ENCODE measurements at regions not wholly inside any gene's neighbourhood (a gene's known extent, or its start where the extent isn't known, plus 50 kb on each side); places are given as distances from the start of the nearest gene placed in this dataset.

GRCh38 chr15:37814847-37815515 is 119.5 kb upstream of the TMCO5A start:
- Histone ChIP-seq H3K4me1 (ENCODE audit: insufficient read depth, low read length) (no peaks in the 10 kb centered on the region), H2AFZ (ENCODE audit: low read depth, low read length) (no peak overlapping the region), H3K27me3 (ENCODE audit: insufficient read depth, low read length, poor library complexity) (no peaks in the 10 kb centered on the region), H3K36me3 (ENCODE audit: insufficient read depth, low read length) (no peaks in the 10 kb centered on the region), H3K27ac (ENCODE audit: low read length) (no peak overlapping the region), H3K9ac (ENCODE audit: low read depth, low read length) (no peak overlapping the region), H4K20me1 (ENCODE audit: insufficient read depth, low read length) (no peaks in the 10 kb centered on the region), H3K4me3 (ENCODE audit: low read depth in 1 of 2, low read length in 2 of 2) (no peak overlapping the region), H3K9me3 (ENCODE audit: insufficient read depth, low read length, severe bottlenecking) (no peaks in the 10 kb centered on the region), H3K79me2 (ENCODE audit: insufficient read depth, low read length) (no peaks in the 10 kb centered on the region), H3K4me2 (ENCODE audit: insufficient read depth, low read length) (no peak overlapping the region)
- TF ChIP-seq EZH2 (IDR thresholded peaks at IDR 0.05; ENCODE audit: borderline replicate concordance, low read depth, low read length, severe bottlenecking) (no peak), CTCF (IDR thresholded peaks at IDR 0.05; ENCODE audit: borderline replicate concordance, extremely low read depth, low read length, poor library complexity, severe bottlenecking) (no peak)
- no peak for DNase-seq
- no peak for ATAC-seq (ENCODE audit: insufficient read depth, low read depth)

- Histone ChIP-seq H3K27me3 (ENCODE audit: insufficient read depth, low read length, poor library complexity) (no peaks in the 10 kb centered on the region), H4K20me1 (ENCODE audit: insufficient read depth, low read length) (no peaks in the 10 kb centered on the region), H3K27ac (ENCODE audit: low read length) (no peak overlapping the region), H3K79me2 (ENCODE audit: insufficient read depth, low read length) (no peaks in the 10 kb centered on the region), H3K9ac (ENCODE audit: low read depth, low read length) (no peak overlapping the region), H3K9me3 (ENCODE audit: insufficient read depth, low read length, severe bottlenecking) (no peaks in the 10 kb centered on the region), H2AFZ (ENCODE audit: low read depth, low read length) (no peak overlapping the region), H3K4me3 (ENCODE audit: low read depth in 1 of 2, low read length in 2 of 2) (no peak overlapping the region), H3K36me3 (ENCODE audit: insufficient read depth, low read length) (no peaks in the 10 kb centered on the region), H3K4me2 (ENCODE audit: insufficient read depth, low read length) (no peak overlapping the region), H3K4me1 (ENCODE audit: insufficient read depth, low read length) (no peaks in the 10 kb centered on the region)
- TF ChIP-seq CTCF (IDR thresholded peaks at IDR 0.05; ENCODE audit: borderline replicate concordance, extremely low read depth, low read length, poor library complexity, severe bottlenecking) (no peak), EZH2 (IDR thresholded peaks at IDR 0.05; ENCODE audit: borderline replicate concordance, low read depth, low read length, severe bottlenecking) (no peak)
- DNase-seq (no peak), ATAC-seq (ENCODE audit: insufficient read depth, low read depth) (no peak)
Observed at GRCh38 chr15:37818152-37818677, 116.2 kb upstream of the TMCO5A start.

DNA sequence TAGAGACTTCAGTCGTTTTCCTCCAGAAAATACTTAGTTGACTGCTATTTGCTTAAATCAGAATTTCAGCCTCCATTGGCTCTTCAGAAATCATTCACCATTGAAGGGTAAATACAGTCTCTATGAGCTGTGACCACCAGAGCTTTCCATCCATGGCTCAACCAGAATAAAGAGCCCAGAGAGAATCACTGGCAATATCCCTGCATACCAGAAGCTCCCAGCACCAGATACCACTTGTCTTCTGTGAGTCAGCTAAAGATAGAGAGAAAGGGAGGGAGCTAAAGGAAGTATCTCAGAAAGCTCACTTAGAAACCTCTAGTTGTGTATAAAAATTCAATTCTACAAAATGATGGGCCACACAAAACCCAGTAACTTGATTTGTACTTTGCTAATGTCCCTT is 115.2 kb upstream of the TMCO5A start:
- Histone ChIP-seq H3K4me1 (ENCODE audit: insufficient read depth, low read length) (no peaks in the 10 kb centered on the region), H3K4me3 (ENCODE audit: low read depth in 1 of 2, low read length in 2 of 2) (no peak overlapping the region), H3K9ac (ENCODE audit: low read depth, low read length) (no peak overlapping the region), H2AFZ (ENCODE audit: low read depth, low read length) (no peak overlapping the region), H4K20me1 (ENCODE audit: insufficient read depth, low read length) (no peaks in the 10 kb centered on the region), H3K9me3 (ENCODE audit: insufficient read depth, low read length, severe bottlenecking) (no peaks in the 10 kb centered on the region), H3K27me3 (ENCODE audit: insufficient read depth, low read length, poor library complexity) (no peaks in the 10 kb centered on the region), H3K4me2 (ENCODE audit: insufficient read depth, low read length) (no peak overlapping the region), H3K79me2 (ENCODE audit: insufficient read depth, low read length) (no peaks in the 10 kb centered on the region), H3K27ac (ENCODE audit: low read length) (no peak overlapping the region), H3K36me3 (ENCODE audit: insufficient read depth, low read length) (no peaks in the 10 kb centered on the region)
- no peak for TF ChIP-seq CTCF (IDR thresholded peaks at IDR 0.05; ENCODE audit: borderline replicate concordance, extremely low read depth, low read length, poor library complexity, severe bottlenecking)
- TF ChIP-seq EZH2 (IDR thresholded peaks at IDR 0.05; ENCODE audit: borderline replicate concordance, low read depth, low read length, severe bottlenecking): no peak
- ATAC-seq (ENCODE audit: insufficient read depth, low read depth) (no peak), DNase-seq (no peak)
